ENCODE measurements at regions not wholly inside any gene's neighbourhood (a gene's known extent, or its start where the extent isn't known, plus 50 kb on each side); places are given as distances from the start of the nearest gene placed in this dataset.
"Not testable (repeated sequence)": the region's sequence is repeated elsewhere in the genome, so short reads cannot be mapped to it uniquely, and the experiment has no call there.

- H3K27ac ChIP-seq = no peak overlapping the region
- H3K4me1 ChIP-seq = no peaks in the 10 kb centered on the region
- no peaks in the 10 kb centered on the region for H3K36me3 ChIP-seq
- DNase-seq (no peak), ATAC-seq (no peak)
- intact Hi-C loops (cut with DNase I) = no loop called here
- TF ChIP-seq CTCF (IDR thresholded peaks at IDR 0.05) = no peak
- 88 to 90% methylated on average over 3 of the region's 3 CpGs for WGBS, 2 donors
- H3K27me3 ChIP-seq = no peaks in the 10 kb centered on the region
- peaks cover 0 to 42% (median 14%) of the 10 kb centered on the region in 11 donors for H3K9me3 ChIP-seq
- no peak overlapping the region for H3K4me3 ChIP-seq
Measured at GRCh38 chr4:12110627-12111026, 681.9 kb upstream of the HS3ST1 start.

GRCh38 chr4:12109056-12109455 lies 680.4 kb upstream of the HS3ST1 start:
- ATAC-seq; H3K27ac ChIP-seq; DNase-seq; H3K4me3 ChIP-seq; H3K4me1 ChIP-seq; H3K27me3 ChIP-seq; intact Hi-C loops (cut with DNase I); H3K36me3 ChIP-seq: not testable (repeated sequence)
- 95 to 97% methylated on average over 4 of the region's 4 CpGs for WGBS, 2 donors
- peaks cover 0 to 31% (median 14%) of the 10 kb centered on the region in 11 donors for H3K9me3 ChIP-seq

GRCh38 chr4:12105519-12105918 lies 676.8 kb upstream of the HS3ST1 start:
- 76 to 78% methylated on average over 5 of the region's 5 CpGs for WGBS, 2 donors
- intact Hi-C loops (cut with DNase I) = no loop called here
- no peak overlapping the region for H3K4me3 ChIP-seq
- no peak for DNase-seq
- no peaks in the 10 kb centered on the region for H3K27me3 ChIP-seq
- H3K9me3 ChIP-seq = no peaks in the 10 kb centered on the region
- H3K27ac ChIP-seq = no peak overlapping the region
- no peaks in the 10 kb centered on the region for H3K36me3 ChIP-seq
- peak in 1 of 8 donors; percentile 38 for ATAC-seq
- H3K4me1 ChIP-seq = no peaks in the 10 kb centered on the region
- TF ChIP-seq CTCF (IDR thresholded peaks at IDR 0.05) = no peak

- H3K27me3 ChIP-seq; H3K4me3 ChIP-seq; DNase-seq; H3K27ac ChIP-seq; intact Hi-C loops (cut with DNase I); H3K9me3 ChIP-seq; H3K36me3 ChIP-seq; ATAC-seq; H3K4me1 ChIP-seq: not testable (repeated sequence)
- 90 to 93% methylated on average over 20 to 21 of the region's 21 CpGs for WGBS, 2 donors
Measured at GRCh38 chr4:12089920-12090319, 661.2 kb upstream of the HS3ST1 start.

- H3K4me3 ChIP-seq = no peak overlapping the region
- DNase-seq = no peak
- H3K9me3 ChIP-seq = peaks cover 0 to 16% (median 0%) of the 10 kb centered on the region in 11 donors
- H3K27me3 ChIP-seq = no peaks in the 10 kb centered on the region
- no peak overlapping the region for H3K27ac ChIP-seq
- intact Hi-C loops (cut with DNase I) = no loop called here
- no peaks in the 10 kb centered on the region for H3K4me1 ChIP-seq
- ATAC-seq = no peak
- no peaks in the 10 kb centered on the region for H3K36me3 ChIP-seq
- 62 to 66% methylated on average over 5 of the region's 5 CpGs for WGBS, 2 donors
- no peak for TF ChIP-seq CTCF (IDR thresholded peaks at IDR 0.05)
Measured at GRCh38 chr4:12084690-12085089, 656.0 kb upstream of the HS3ST1 start.

GRCh38 chr4:12071316-12071715 lies 642.6 kb upstream of the HS3ST1 start:
- H3K36me3 ChIP-seq = no peaks in the 10 kb centered on the region
- H3K9me3 ChIP-seq = no peaks in the 10 kb centered on the region
- H3K27me3 ChIP-seq = no peaks in the 10 kb centered on the region
- ATAC-seq = no peak
- no peak for DNase-seq
- WGBS, 2 donors = 96% methylated on average over 2 of the region's 2 CpGs
- H3K4me1 ChIP-seq = no peaks in the 10 kb centered on the region
- no peak for TF ChIP-seq CTCF (IDR thresholded peaks at IDR 0.05)
- H3K27ac ChIP-seq = no peak overlapping the region
- intact Hi-C loops (cut with DNase I) = no loop called here
- H3K4me3 ChIP-seq = no peak overlapping the region
